K562 (cell line): ENCODE measurements at regions not wholly inside any gene's neighbourhood (a gene's known extent, or its start where the extent isn't known, plus 50 kb on each side); places are given as distances from the start of the nearest gene placed in this dataset.

Experiments used
- ATAC-seq: fragments of 200-7000 bp; cut with Tn5 transposase; 3 replicates; pipeline ENCODE4 v1.9.1; 2020; ENCODE audit warnings: moderate library complexity
- BruUV-seq: library from RNA; stranded (reverse); fragments of 400-500 nt; replicated peaks from 2 replicates; lab custom pipeline; 2021; lab: Mats Ljungman, UMichigan
- CTCF ChIA-PET: fragments of 300-600 bp; formaldehyde crosslinking; extraction: SDS; loops from one replicate; lab custom pipeline; 2021; ENCODE audit warnings: low intra/inter-chr PET ratio; lab: Yijun Ruan, JAX
- POLR2A ChIA-PET: fragments of 300-600, 350-650 bp; sonication (Branson Sonifier 250); formaldehyde crosslinking; extraction: SDS; loops from one replicate; lab custom pipeline; 2021; ENCODE audit warnings: antibody characterized with exemption, inconsistent platforms; lab: Yijun Ruan, JAX
- DNase-seq, 4 experiments: peaks; one replicate each; pipeline versions ENCODE4 v3.0.0 to v3.0.0-alpha.2; 2011 to 2018; ENCODE audit warnings: low spot score in 3 of 4, mixed read lengths in 3 of 4; ENCODE audit errors: extremely low read depth in 1 of 4
- FAIRE-seq: peaks from 2 replicates; lab custom pipeline; 2011; peaks lifted over from hg19 to GRCh38; lab: Jason Lieb, UNC
- H2AFZ ChIP-seq: 2 replicates; pipeline ENCODE4 v1.6.0; 2011; ENCODE audit warnings: low read depth, low read length, control low read depth, inconsistent platforms
- H3K27ac ChIP-seq: fragments of 200-600 bp; 3 replicates; pipeline ENCODE4 v1.8.0; 2011; ENCODE audit warnings: low read depth, mild to moderate bottlenecking, control low read depth, inconsistent platforms, low read length, moderate library complexity, mixed read lengths; ENCODE audit errors: extremely low read depth
- H3K27me3 ChIP-seq, 2 experiments: fragments of 300-600 bp in 1 of 2; 2 replicates in 1 of 2; 3 replicates in 1 of 2; pipeline versions ENCODE4 v1.6.0 to v1.8.0; 2011; ENCODE audit warnings: inconsistent platforms in 2 of 2, low read length in 2 of 2, mild to moderate bottlenecking in 1 of 2, mixed read lengths in 1 of 2, moderate library complexity in 1 of 2; ENCODE audit not compliant: control insufficient read depth in 2 of 2, insufficient read depth in 2 of 2
- H3K36me3 ChIP-seq: fragments of 300-600 bp; 3 replicates; pipeline ENCODE4 v1.8.0; 2011; ENCODE audit warnings: mild to moderate bottlenecking, low read length, inconsistent platforms; ENCODE audit not compliant: control insufficient read depth, insufficient read depth
- H3K4me1 ChIP-seq, 2 experiments: fragments of 200-600 bp in 1 of 2; replicated peaks in 1 of 2; 2 replicates in 1 of 2; 3 replicates in 1 of 2; pipeline versions ENCODE4 v1.5.1 to v1.8.0; 2011; ENCODE audit warnings: inconsistent platforms in 2 of 2, low read length in 2 of 2, mild to moderate bottlenecking in 1 of 2, mixed read lengths in 1 of 2, moderate library complexity in 1 of 2; ENCODE audit not compliant: control insufficient read depth in 2 of 2, insufficient read depth in 2 of 2
- H3K4me2 ChIP-seq: 2 replicates; pipeline ENCODE4 v1.6.1; 2011; ENCODE audit warnings: low read length, control low read depth, inconsistent platforms, mixed read lengths; ENCODE audit not compliant: insufficient read depth
- H3K4me3 ChIP-seq: fragments of 200-600 bp; sonication (generic), shearing (Covaris generic); 2 replicates; pipeline ENCODE4 v1.5.1; 2016; ENCODE audit warnings: control low read depth, inconsistent platforms
- H3K79me2 ChIP-seq: fragments of 200-600 bp; 3 replicates; pipeline ENCODE4 v1.8.0; 2011; ENCODE audit warnings: low read length, inconsistent platforms; ENCODE audit not compliant: control insufficient read depth, insufficient read depth
- H3K9ac ChIP-seq, 2 experiments: 2 replicates each; pipeline versions ENCODE4 v1.6.0 to v1.6.1; 2011; ENCODE audit warnings: low read depth in 2 of 2, low read length in 2 of 2, control low read depth in 1 of 2, inconsistent platforms in 1 of 2, mild to moderate bottlenecking in 1 of 2, mixed read lengths in 1 of 2; ENCODE audit not compliant: insufficient read depth in 1 of 2
- H3K9me1 ChIP-seq: one replicate; pipeline ENCODE4 v1.6.0; 2011; ENCODE audit warnings: inconsistent platforms, mild to moderate bottlenecking, low read length, moderate library complexity; ENCODE audit not compliant: control insufficient read depth, insufficient read depth
- H3K9me3 ChIP-seq: replicated peaks from 2 replicates; pipeline ENCODE4 v1.5.1; 2011; ENCODE audit warnings: low read depth, low read length, inconsistent platforms; ENCODE audit not compliant: control insufficient read depth, insufficient read depth
- H4K20me1 ChIP-seq: replicated peaks from 2 replicates; pipeline ENCODE4 v1.6.1; 2011; ENCODE audit warnings: low read length, inconsistent platforms, mixed read lengths; ENCODE audit not compliant: control insufficient read depth, insufficient read depth
- CHAMP1 ChIP-seq: fragments of 450-650 bp; IDR thresholded peaks from 2 replicates; pipeline ENCODE4 v1.6.1; 2016; ENCODE audit warnings: mild to moderate bottlenecking
- E2F1 ChIP-seq: sonication (generic); formaldehyde crosslinking; IDR thresholded peaks from 2 replicates; pipeline ENCODE4 v1.8.1; 2023; ENCODE audit warnings: mild to moderate bottlenecking, missing genetic modification reagents, moderate library complexity
- RBM15 ChIP-seq: fragments of 200-400 bp; formaldehyde crosslinking; IDR thresholded peaks from 2 replicates; pipeline ENCODE4 v1.6.1; 2018; ENCODE audit warnings: mild to moderate bottlenecking, low read length, moderate library complexity; ENCODE audit not compliant: insufficient read depth
- ZBTB49 ChIP-seq: sonication (generic); formaldehyde crosslinking; IDR thresholded peaks from 2 replicates; pipeline ENCODE4 v1.8.0; 2022; ENCODE audit warnings: missing genetic modification reagents, mild to moderate bottlenecking, borderline replicate concordance
- ZNF165 ChIP-seq: fragments of 250-450 bp; sonication (Bioruptor Pico); IDR thresholded peaks from 2 replicates; pipeline ENCODE4 v1.4.0; 2020; ENCODE audit warnings: borderline replicate concordance
- ZNF407 ChIP-seq: fragments of 450-650 bp; IDR thresholded peaks from 2 replicates; pipeline ENCODE4 v1.6.1; 2016; ENCODE audit warnings: low read depth
- ZSCAN32 ChIP-seq: fragments of 450-650 bp; formaldehyde crosslinking; IDR thresholded peaks from 2 replicates; pipeline ENCODE4 v1.4.0; 2020; ENCODE audit warnings: mild to moderate bottlenecking, moderate library complexity
- in situ Hi-C: fragments of 300-500 bp; cut with MboI; formaldehyde crosslinking; loops from 4 replicates; pipeline ENCODE4 v1.15.0; 2018; ENCODE audit warnings: inconsistent platforms, mixed read lengths
- intact Hi-C: fragments of 100-400 bp; cut with micrococcal nuclease; formaldehyde crosslinking; loops from 2 replicates; pipeline ENCODE4 v1.14.2; 2022

GRCh38 chr5:67878933-67879332, 336.6 kb upstream of the PIK3R1 start (continued):
- TF ChIP-seq ZSCAN32 (no peak), CHAMP1 (no peak), E2F1 (CRISPR knock-in tag) (no peak), RBM15 (no peak)

- FAIRE-seq (no peak), DNase-seq (no peak), ATAC-seq (no peak)
- H3K9me3 ChIP-seq: no peaks in the 10 kb centered on the region
- in situ Hi-C loops (no loop called here), intact Hi-C loops (no loop called here)
- no peak overlapping the region for H3K9ac ChIP-seq
- ChIA-PET POLR2A (no interaction called here), CTCF (no interaction called here)
- H3K4me1 ChIP-seq: no peaks in the 10 kb centered on the region
- H3K79me2 ChIP-seq: no peaks in the 10 kb centered on the region
- H3K4me3 ChIP-seq: no peak overlapping the region
- H4K20me1 ChIP-seq: no peaks in the 10 kb centered on the region
- no peaks in the 10 kb centered on the region for H3K36me3 ChIP-seq
- no peaks in the 10 kb centered on the region for H3K27me3 ChIP-seq
- no peaks in the 10 kb centered on the region for H3K9me1 ChIP-seq
- BruUV-seq: no TSS peak
- H2AFZ ChIP-seq: no peak overlapping the region
- no peak overlapping the region for H3K4me2 ChIP-seq
- no peak overlapping the region for H3K27ac ChIP-seq
- TF ChIP-seq ZNF407 (no peak), ZBTB49 (CRISPR knock-in tag) (no peak), ZNF165 (no peak)
Measured at GRCh38 chr5:67876371-67876770, 339.2 kb upstream of the PIK3R1 start.
